ENCODE measurements at regions not wholly inside any gene's neighbourhood (a gene's known extent, or its start where the extent isn't known, plus 50 kb on each side); places are given as distances from the start of the nearest gene placed in this dataset.
"Not testable (repeated sequence)": the region's sequence is repeated elsewhere in the genome, so short reads cannot be mapped to it uniquely, and the experiment has no call there.

GRCh38 chr7:69217516-69218350 is 380.5 kb upstream of the AUTS2 start:
- no peak for DNase-seq (ENCODE audit: low read depth in 2 of 2)

DNA sequence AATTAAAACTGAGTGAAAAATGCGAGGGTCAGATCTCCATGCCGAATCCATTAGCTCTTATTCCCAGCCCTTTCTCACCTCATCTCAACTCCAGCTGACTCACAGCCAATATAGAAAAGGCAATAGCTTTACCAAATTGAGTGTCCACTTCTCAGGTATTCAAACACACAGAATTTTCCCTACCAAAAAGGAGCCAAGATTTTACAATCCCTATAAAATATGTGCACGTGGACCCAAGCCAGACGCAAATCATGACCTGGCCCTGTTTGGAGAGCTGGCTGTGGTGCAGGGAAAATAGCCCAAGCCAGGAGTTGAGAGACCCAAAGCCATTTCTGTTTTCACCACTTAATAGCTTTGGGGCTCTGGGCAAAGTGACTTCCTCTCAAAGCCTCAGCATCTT is 379.7 kb upstream of the AUTS2 start:
- no peak for DNase-seq (ENCODE audit: low read depth in 2 of 2)

DNA sequence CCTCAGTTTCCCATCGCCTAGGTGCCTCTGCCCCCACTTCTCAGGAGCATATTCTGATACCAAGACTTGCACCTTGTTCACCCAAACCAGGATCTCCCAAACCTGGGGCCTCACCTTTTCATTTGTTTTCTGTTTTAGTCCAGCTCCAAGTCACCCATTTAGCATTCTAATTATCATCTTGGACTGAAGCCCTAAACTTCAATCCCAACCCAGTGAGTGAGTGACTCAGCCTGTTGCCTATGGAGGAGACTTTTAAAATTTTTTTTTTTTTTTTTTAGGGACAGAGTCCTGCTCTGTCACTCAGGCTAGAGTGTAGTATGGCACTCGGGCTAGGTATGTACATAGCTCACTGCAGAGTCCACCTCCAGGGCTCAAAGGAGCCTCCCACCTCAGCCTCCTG is 378.9 kb upstream of the AUTS2 start:
- no peak for DNase-seq (ENCODE audit: low read depth in 2 of 2)

DNA sequence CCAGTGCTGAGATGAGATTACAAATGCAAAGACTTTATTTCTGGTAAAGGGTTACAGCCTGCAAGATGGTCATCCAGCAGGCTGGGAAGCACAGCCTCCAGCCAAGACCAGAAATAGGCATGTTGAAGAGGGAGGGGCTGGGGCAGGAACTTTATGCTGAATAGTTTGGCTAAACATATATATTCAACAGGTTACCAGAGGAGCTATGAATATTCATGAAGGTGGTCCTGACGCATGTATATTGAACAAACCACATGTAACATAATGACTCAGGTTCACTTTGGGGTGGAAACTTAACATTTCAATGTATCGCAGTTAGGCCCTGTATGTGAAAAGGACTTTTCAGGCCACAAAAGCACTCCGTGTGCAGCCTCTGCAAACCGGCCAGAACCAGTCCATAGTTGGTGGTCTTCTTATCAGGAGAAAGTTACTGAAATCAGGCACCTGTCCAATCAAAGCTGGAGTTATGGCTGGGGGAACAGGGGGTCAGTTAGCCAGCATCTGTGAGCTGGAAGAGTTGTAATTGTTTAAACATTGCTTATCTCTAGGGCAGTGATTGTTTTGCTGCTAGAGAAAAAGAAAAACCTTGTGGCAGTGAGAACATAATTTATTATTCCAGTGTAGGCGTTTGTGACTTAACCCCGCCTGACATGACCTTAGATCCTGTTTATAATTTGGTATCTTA is 372.9 kb upstream of the AUTS2 start:
- DNase-seq (ENCODE audit: low read depth in 2 of 2) = no peak

DNA sequence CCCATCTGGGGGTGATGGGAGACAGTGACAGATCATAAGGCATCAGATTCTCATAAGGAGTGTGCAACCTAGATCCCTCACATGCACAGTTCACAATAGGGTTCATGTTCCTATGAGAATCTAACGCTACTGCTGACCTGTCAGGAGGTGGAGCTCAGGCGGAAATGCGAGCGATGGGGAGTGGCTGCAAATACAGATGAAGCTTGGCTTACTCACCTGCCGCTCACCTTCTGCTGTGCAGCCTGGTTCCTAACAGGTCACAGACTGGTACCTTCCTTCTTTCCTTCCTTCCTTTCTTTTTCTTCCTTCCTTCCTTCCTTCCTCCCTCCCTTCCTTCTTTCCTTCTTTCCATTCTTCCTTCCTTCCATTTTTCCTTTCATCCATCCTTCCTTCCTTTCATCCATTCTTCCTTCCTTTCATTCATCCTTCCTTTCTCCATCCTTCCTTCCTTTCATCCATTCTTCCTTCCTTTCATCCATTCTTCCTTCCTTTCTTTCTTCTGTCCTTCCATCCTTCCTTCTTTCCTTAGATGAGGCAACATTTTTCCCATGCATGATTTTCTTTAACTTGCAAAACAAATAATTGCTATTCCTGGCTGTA is 370.0 kb upstream of the AUTS2 start:
- no peak for DNase-seq (ENCODE audit: low read depth in 2 of 2)

- no peak for DNase-seq (ENCODE audit: low read depth in 2 of 2)
Measured at GRCh38 chr7:69232445-69233376, 365.6 kb upstream of the AUTS2 start.

DNA sequence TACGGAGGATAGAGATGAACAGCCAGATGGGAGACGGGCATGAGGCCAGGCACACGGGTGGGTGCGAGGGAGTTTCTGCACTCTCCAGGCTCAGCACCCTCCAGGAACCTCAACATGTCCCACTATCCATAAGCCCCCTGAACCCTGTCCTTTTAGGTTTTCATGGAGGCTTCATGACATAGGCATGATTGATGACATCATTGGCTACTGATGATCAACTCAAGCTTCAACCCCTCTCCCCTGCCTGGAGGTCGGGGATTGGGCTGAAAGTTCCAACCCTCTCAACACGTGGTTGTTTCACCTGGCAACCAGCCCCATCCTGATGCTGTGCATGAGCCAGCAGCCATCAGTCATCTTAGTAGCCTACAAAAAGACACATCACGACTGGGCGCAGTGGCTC is 360.7 kb upstream of the AUTS2 start:
- DNase-seq (ENCODE audit: low read depth in 2 of 2) = no peak

- no peak for DNase-seq (ENCODE audit: low read depth in 2 of 2)
Measured at GRCh38 chr7:69243016-69243415, 355.3 kb upstream of the AUTS2 start.

GRCh38 chr7:69244701-69245100 is 353.6 kb upstream of the AUTS2 start:
- no peak for DNase-seq (ENCODE audit: low read depth in 2 of 2)

DNA sequence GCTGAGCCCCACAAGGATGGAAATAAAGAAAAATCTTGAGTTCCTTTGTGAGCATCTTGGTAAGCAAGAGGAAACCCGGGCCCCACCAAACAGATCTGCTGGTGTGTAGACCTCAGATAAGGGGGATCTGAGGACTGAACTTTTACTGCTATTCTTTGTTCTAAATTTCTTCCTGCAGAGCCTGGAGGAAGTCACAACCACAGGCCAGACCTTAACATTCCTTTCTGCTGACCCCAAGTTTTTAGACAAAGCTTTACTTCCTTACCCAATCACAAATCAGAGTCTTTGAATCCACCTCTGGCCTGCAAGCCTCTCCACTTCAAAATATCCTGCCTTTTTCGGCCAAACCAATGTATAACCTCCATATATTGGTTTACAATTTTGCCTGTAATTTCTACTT is 352.6 kb upstream of the AUTS2 start:
- DNase-seq (ENCODE audit: low read depth in 2 of 2) = no peak

DNA sequence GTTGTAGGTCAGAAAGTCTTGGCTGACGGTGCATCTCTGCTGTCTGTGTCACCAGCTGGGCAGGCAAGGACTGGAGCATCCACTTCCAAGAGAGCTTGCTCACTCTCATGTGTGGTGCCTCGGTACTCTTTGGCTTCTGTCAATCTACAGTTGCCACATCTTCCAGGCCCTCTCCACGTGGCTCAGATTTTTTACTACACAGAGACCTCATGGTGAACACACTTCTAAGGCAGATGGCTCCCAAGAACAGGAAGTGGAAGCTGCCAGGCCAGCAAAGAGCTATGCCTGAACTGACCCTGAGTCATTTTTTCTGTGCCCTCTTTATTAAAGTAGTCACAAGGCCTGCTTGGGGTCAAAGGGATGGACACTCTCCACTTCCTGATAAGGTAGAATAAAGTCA is 351.5 kb upstream of the AUTS2 start:
- no peak for DNase-seq (ENCODE audit: low read depth in 2 of 2)

- not testable (repeated sequence) for DNase-seq (ENCODE audit: low read depth in 2 of 2)
Measured at GRCh38 chr7:69248382-69248828, 349.9 kb upstream of the AUTS2 start.

DNA sequence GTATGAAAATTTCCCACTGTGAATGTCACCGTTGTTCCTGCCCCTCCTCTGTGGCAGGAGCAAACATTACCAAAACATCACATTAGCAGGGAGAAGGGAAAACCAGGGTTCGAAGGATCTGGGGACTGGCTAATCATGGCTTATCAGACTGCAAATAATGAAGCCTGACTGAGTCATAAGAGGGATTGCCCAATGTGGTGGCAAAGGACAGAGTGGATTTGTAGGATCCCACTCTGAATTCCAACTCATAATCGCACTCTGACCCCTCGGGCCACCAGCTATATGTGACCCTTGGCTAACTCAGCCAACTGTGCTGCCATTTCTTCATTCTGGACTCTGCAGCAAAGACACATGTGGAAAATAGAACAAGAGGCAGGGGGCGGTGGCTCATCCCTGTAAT is 347.3 kb upstream of the AUTS2 start:
- no peak for DNase-seq (ENCODE audit: low read depth in 2 of 2)

- DNase-seq (ENCODE audit: low read depth in 2 of 2) = no peak
Measured at GRCh38 chr7:69254643-69255042, 343.6 kb upstream of the AUTS2 start.

GRCh38 chr7:69256634-69257081 is 341.6 kb upstream of the AUTS2 start:
- DNase-seq (ENCODE audit: low read depth in 2 of 2) = no peak

DNA sequence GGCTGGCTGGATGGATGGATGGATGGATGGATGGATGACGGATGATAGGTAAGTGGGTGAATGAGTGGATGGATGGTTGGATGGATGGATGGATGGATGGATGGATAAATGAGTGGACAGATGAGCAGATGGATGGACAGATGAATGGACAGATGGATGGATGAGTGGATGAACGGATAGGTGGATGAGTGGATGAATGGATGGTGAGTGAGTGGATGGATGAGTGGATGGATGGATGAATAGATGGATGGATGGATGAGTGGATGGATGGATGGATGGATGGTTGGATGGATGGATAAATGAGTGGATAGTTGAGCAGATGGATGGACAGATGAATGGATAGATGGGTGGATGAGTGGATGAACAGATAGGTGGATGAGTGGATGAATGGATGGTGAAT is 340.7 kb upstream of the AUTS2 start:
- no peak for DNase-seq (ENCODE audit: low read depth in 2 of 2)

DNA sequence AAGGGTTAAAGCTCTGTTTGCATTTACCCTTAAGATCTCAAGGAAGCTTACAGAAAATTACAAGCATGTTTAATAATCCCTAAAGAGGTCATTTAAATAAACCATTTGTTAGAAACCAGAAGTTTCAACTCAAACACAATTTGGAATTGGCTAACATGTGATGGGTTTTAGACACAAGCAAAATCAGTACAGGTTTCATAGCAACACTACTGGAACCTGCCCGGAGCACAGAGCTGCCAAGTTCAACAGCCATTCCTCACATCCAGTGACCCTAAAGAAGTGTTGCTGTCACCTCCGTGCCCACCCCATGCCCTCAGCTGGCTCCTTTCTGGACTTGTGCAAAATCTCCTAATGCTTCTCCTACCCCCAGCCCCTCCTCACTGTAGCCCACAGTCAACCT is 338.8 kb upstream of the AUTS2 start:
- DNase-seq (ENCODE audit: low read depth in 2 of 2) = no peak

- DNase-seq (ENCODE audit: low read depth in 2 of 2) = no peak
Measured at GRCh38 chr7:69260023-69260422, 338.3 kb upstream of the AUTS2 start.

DNA sequence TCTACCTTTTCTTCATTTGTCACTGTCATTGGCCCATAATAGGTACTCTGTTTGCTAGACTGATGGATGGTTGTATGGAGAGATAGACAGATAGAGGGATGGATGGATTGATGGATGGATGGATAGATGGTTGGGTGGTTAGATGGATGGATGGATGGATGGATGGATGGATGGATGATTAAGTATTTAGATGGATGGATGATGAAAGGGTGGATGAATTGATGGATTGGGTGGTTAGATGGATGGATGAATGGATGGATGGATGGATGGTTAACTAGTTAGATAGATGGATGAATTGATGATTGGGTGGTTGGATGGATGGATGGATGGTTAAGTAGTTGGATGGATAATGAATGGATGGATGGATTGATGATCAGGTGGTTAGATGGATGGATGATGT is 334.7 kb upstream of the AUTS2 start:
- DNase-seq (ENCODE audit: low read depth in 2 of 2) = no peak

- DNase-seq (ENCODE audit: low read depth in 2 of 2) = no peak
Measured at GRCh38 chr7:69269806-69270205, 328.5 kb upstream of the AUTS2 start.

GRCh38 chr7:69272101-69272500 is 326.2 kb upstream of the AUTS2 start:
- no peak for DNase-seq (ENCODE audit: low read depth in 2 of 2)
